K562 (cell line): ENCODE measurements at regions not wholly inside any gene's neighbourhood (a gene's known extent, or its start where the extent isn't known, plus 50 kb on each side); places are given as distances from the start of the nearest gene placed in this dataset.

Source experiments
- ATAC-seq: fragments of 200-7000 bp; cut with Tn5 transposase; 3 replicates; pipeline ENCODE4 v1.9.1; 2020; ENCODE audit warnings: moderate library complexity
- BruUV-seq: library from RNA; stranded (reverse); fragments of 400-500 nt; replicated peaks from 2 replicates; lab custom pipeline; 2021; lab: Mats Ljungman, UMichigan
- CTCF ChIA-PET: fragments of 300-600 bp; formaldehyde crosslinking; extraction: SDS; loops from one replicate; lab custom pipeline; 2021; ENCODE audit warnings: low intra/inter-chr PET ratio; lab: Yijun Ruan, JAX
- POLR2A ChIA-PET: fragments of 300-600, 350-650 bp; sonication (Branson Sonifier 250); formaldehyde crosslinking; extraction: SDS; loops from one replicate; lab custom pipeline; 2021; ENCODE audit warnings: antibody characterized with exemption, inconsistent platforms; lab: Yijun Ruan, JAX
- DNase-seq, 4 experiments: peaks; one replicate each; pipeline versions ENCODE4 v3.0.0 to v3.0.0-alpha.2; 2011 to 2018; ENCODE audit warnings: low spot score in 3 of 4, mixed read lengths in 3 of 4; ENCODE audit errors: extremely low read depth in 1 of 4
- FAIRE-seq: peaks from 2 replicates; lab custom pipeline; 2011; peaks lifted over from hg19 to GRCh38; lab: Jason Lieb, UNC
- H2AFZ ChIP-seq: 2 replicates; pipeline ENCODE4 v1.6.0; 2011; ENCODE audit warnings: low read depth, low read length, control low read depth, inconsistent platforms
- H3K27ac ChIP-seq: fragments of 200-600 bp; 3 replicates; pipeline ENCODE4 v1.8.0; 2011; ENCODE audit warnings: low read depth, mild to moderate bottlenecking, control low read depth, inconsistent platforms, low read length, moderate library complexity, mixed read lengths; ENCODE audit errors: extremely low read depth
- H3K27me3 ChIP-seq, 2 experiments: fragments of 300-600 bp in 1 of 2; 2 replicates in 1 of 2; 3 replicates in 1 of 2; pipeline versions ENCODE4 v1.6.0 to v1.8.0; 2011; ENCODE audit warnings: inconsistent platforms in 2 of 2, low read length in 2 of 2, mild to moderate bottlenecking in 1 of 2, mixed read lengths in 1 of 2, moderate library complexity in 1 of 2; ENCODE audit not compliant: control insufficient read depth in 2 of 2, insufficient read depth in 2 of 2
- H3K36me3 ChIP-seq: fragments of 300-600 bp; 3 replicates; pipeline ENCODE4 v1.8.0; 2011; ENCODE audit warnings: mild to moderate bottlenecking, low read length, inconsistent platforms; ENCODE audit not compliant: control insufficient read depth, insufficient read depth
- H3K4me1 ChIP-seq, 2 experiments: fragments of 200-600 bp in 1 of 2; replicated peaks in 1 of 2; 2 replicates in 1 of 2; 3 replicates in 1 of 2; pipeline versions ENCODE4 v1.5.1 to v1.8.0; 2011; ENCODE audit warnings: inconsistent platforms in 2 of 2, low read length in 2 of 2, mild to moderate bottlenecking in 1 of 2, mixed read lengths in 1 of 2, moderate library complexity in 1 of 2; ENCODE audit not compliant: control insufficient read depth in 2 of 2, insufficient read depth in 2 of 2
- H3K4me2 ChIP-seq: 2 replicates; pipeline ENCODE4 v1.6.1; 2011; ENCODE audit warnings: low read length, control low read depth, inconsistent platforms, mixed read lengths; ENCODE audit not compliant: insufficient read depth
- H3K4me3 ChIP-seq: fragments of 200-600 bp; sonication (generic), shearing (Covaris generic); 2 replicates; pipeline ENCODE4 v1.5.1; 2016; ENCODE audit warnings: control low read depth, inconsistent platforms
- H3K79me2 ChIP-seq: fragments of 200-600 bp; 3 replicates; pipeline ENCODE4 v1.8.0; 2011; ENCODE audit warnings: low read length, inconsistent platforms; ENCODE audit not compliant: control insufficient read depth, insufficient read depth
- H3K9ac ChIP-seq, 2 experiments: 2 replicates each; pipeline versions ENCODE4 v1.6.0 to v1.6.1; 2011; ENCODE audit warnings: low read depth in 2 of 2, low read length in 2 of 2, control low read depth in 1 of 2, inconsistent platforms in 1 of 2, mild to moderate bottlenecking in 1 of 2, mixed read lengths in 1 of 2; ENCODE audit not compliant: insufficient read depth in 1 of 2
- H3K9me1 ChIP-seq: one replicate; pipeline ENCODE4 v1.6.0; 2011; ENCODE audit warnings: inconsistent platforms, mild to moderate bottlenecking, low read length, moderate library complexity; ENCODE audit not compliant: control insufficient read depth, insufficient read depth
- H3K9me3 ChIP-seq: replicated peaks from 2 replicates; pipeline ENCODE4 v1.5.1; 2011; ENCODE audit warnings: low read depth, low read length, inconsistent platforms; ENCODE audit not compliant: control insufficient read depth, insufficient read depth
- H4K20me1 ChIP-seq: replicated peaks from 2 replicates; pipeline ENCODE4 v1.6.1; 2011; ENCODE audit warnings: low read length, inconsistent platforms, mixed read lengths; ENCODE audit not compliant: control insufficient read depth, insufficient read depth
- CBFA2T2 ChIP-seq: fragments of 450-650 bp; conservative IDR thresholded peaks from 2 replicates; pipeline ENCODE4 v1.6.1; 2017; ENCODE audit warnings: mild to moderate bottlenecking
- CTBP1 ChIP-seq: fragments of 450-650 bp; IDR thresholded peaks from 2 replicates; pipeline ENCODE4 v1.6.1; 2016; ENCODE audit warnings: borderline replicate concordance
- FOXJ2 ChIP-seq: fragments of 200-800 bp; sonication (Bioruptor generic); IDR thresholded peaks from 2 replicates; pipeline ENCODE4 v1.6.1; 2016; ENCODE audit warnings: missing genetic modification characterization, missing compliant biosample characterization
- JUN ChIP-seq, 2 experiments: sonication (generic) in 1 of 2; formaldehyde crosslinking in 1 of 2; IDR thresholded peaks; 2 replicates each; pipeline versions ENCODE4 v1.6.1 to v1.8.0; 2012 to 2022; ENCODE audit warnings: borderline replicate concordance in 2 of 2, mild to moderate bottlenecking in 2 of 2, improper control_type of control experiment in 1 of 2, low read depth in 1 of 2, low read length in 1 of 2, missing genetic modification reagents in 1 of 2
- RUNX1 ChIP-seq: sonication (generic); IDR thresholded peaks from 2 replicates; pipeline ENCODE4 v1.6.1; 2016; ENCODE audit warnings: antibody characterized with exemption, low read depth
- SNIP1 ChIP-seq: fragments of 450-650 bp; IDR thresholded peaks from 2 replicates; pipeline ENCODE4 v1.7.1; 2017; ENCODE audit warnings: low read depth, mild to moderate bottlenecking
- ZFP36 ChIP-seq: fragments of 150-350 bp; IDR thresholded peaks from 2 replicates; pipeline ENCODE4 v1.6.1; 2018; ENCODE audit warnings: low read length, low read depth; ENCODE audit not compliant: partially characterized antibody
- ZNF212 ChIP-seq: fragments of 450-650 bp; formaldehyde crosslinking; IDR thresholded peaks from 2 replicates; pipeline ENCODE4 v1.4.0; 2020; ENCODE audit warnings: mild to moderate bottlenecking
- WGBS: fragments of 100-300 bp; shearing (Covaris generic); methylation state at CpG from one replicate; pipeline ENCODE4 v1.1.6; 2016; ENCODE audit warnings: low coverage, mixed read lengths; ENCODE audit not compliant: insufficient coverage; ENCODE audit errors: missing lambda C conversion rate; 5-methylcytosine and 5-hydroxymethylcytosine counted together
- in situ Hi-C: fragments of 300-500 bp; cut with MboI; formaldehyde crosslinking; loops from 4 replicates; pipeline ENCODE4 v1.15.0; 2018; ENCODE audit warnings: inconsistent platforms, mixed read lengths
- intact Hi-C: fragments of 100-400 bp; cut with micrococcal nuclease; formaldehyde crosslinking; loops from 2 replicates; pipeline ENCODE4 v1.14.2; 2022

GRCh38 chr15:39430389-39430788, 150.5 kb upstream of the THBS1 start:
- ATAC-seq (no peak), FAIRE-seq (no peak), DNase-seq (no peak)
- H3K79me2 ChIP-seq: no peaks in the 10 kb centered on the region
- intact Hi-C loops: loop anchor here (10.0 kb wide), 1 partner anchor 256 kb away; no protein-coding TSS in a partner anchor
- BruUV-seq: no TSS peak
- H3K9me3 ChIP-seq: no peaks in the 10 kb centered on the region
- ChIA-PET POLR2A (interaction anchor here (0.7 to 0.9 kb wide), 2 partner anchors 20 to 26 kb away, joined by 3 read pairs; no protein-coding TSS in a partner anchor), CTCF (no interaction called here)
- H2AFZ ChIP-seq: peak overlapping the region; percentile 67; the same call in 1 of the 2 replicates
- H3K27me3 ChIP-seq: peaks cover 0 to 4% of the 10 kb centered on the region in 2 experiments; a peak in 3 of 5 replicates
- no peak overlapping the region for H3K9ac ChIP-seq
- TF ChIP-seq FOXJ2 (tag) (no peak), JUN (IDR thresholded peaks at IDR 0.05; ENCODE audit: borderline replicate concordance, low read depth, low read length) (no peak), JUN (CRISPR knock-in tag; IDR thresholded peaks at IDR 0.05; ENCODE audit: borderline replicate concordance) (no peak), CTBP1 (no peak), RUNX1 (no peak), CBFA2T2 (no peak), ZNF212 (CRISPR knock-in tag) (no peak), ZFP36 (no peak), SNIP1 (no peak)
- peaks cover 4% of the 10 kb centered on the region for H3K9me1 ChIP-seq
- no peaks in the 10 kb centered on the region for H3K36me3 ChIP-seq
- no peaks in the 10 kb centered on the region for H4K20me1 ChIP-seq
- H3K4me2 ChIP-seq: no peak overlapping the region
- H3K4me3 ChIP-seq: no peak overlapping the region
- H3K27ac ChIP-seq: no peak overlapping the region
- in situ Hi-C loops: no loop called here
- H3K4me1 ChIP-seq: peaks cover 0 to 15% of the 10 kb centered on the region in 2 experiments; a peak in 4 of 5 replicates
- WGBS: 7% methylated on average over 3 of the region's 3 CpGs
